HL-60 (cell line): ENCODE measurements at regions not wholly inside any gene's neighbourhood (a gene's known extent, or its start where the extent isn't known, plus 50 kb on each side); places are given as distances from the start of the nearest gene placed in this dataset.

ENCODE experiments used
- POLR2AphosphoS5 ChIP-seq: IDR thresholded peaks from 2 replicates; pipeline ENCODE4 v1.6.1; 2012; ENCODE audit warnings: low read depth
- REST ChIP-seq: IDR thresholded peaks from 2 replicates; pipeline ENCODE4 v1.6.1; 2012; ENCODE audit warnings: low read depth; ENCODE audit not compliant: insufficient replicate concordance
- SPI1 ChIP-seq: IDR thresholded peaks from 2 replicates; pipeline ENCODE4 v1.6.1; 2012; ENCODE audit warnings: low read depth, mild to moderate bottlenecking, borderline replicate concordance
- TF ChIP-seq, protein P1 (sequence below): IDR thresholded peaks from one replicate; pipeline ENCODE4 v1.5.1; 2011; ENCODE audit warnings: low read length, control low read depth, inconsistent platforms; ENCODE audit not compliant: insufficient read depth

DNA sequence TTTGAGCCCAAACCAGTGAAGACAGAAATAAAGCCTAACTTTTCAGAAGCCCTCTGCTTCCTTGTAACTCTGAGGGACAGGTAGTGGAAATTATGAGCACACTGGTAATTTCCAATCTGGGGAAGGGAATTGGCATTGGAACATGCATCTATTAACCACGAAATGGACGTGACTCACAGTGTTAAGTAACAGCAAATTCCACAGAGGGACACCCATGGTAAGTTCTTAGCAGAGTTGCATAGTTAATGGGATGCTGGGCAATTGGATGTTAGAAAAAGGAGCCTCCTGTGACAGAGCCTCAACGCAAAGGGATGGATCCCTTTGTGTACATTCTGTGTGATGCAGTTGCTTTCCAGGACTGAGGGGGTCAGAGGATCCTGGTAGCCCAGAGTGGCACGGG lies 168.6 kb downstream of the SEMA6D start:
- TF ChIP-seq POLR2AphosphoS5 (no peak), SPI1 (no peak), REST (no peak)
- TF ChIP-seq, protein P1, sequence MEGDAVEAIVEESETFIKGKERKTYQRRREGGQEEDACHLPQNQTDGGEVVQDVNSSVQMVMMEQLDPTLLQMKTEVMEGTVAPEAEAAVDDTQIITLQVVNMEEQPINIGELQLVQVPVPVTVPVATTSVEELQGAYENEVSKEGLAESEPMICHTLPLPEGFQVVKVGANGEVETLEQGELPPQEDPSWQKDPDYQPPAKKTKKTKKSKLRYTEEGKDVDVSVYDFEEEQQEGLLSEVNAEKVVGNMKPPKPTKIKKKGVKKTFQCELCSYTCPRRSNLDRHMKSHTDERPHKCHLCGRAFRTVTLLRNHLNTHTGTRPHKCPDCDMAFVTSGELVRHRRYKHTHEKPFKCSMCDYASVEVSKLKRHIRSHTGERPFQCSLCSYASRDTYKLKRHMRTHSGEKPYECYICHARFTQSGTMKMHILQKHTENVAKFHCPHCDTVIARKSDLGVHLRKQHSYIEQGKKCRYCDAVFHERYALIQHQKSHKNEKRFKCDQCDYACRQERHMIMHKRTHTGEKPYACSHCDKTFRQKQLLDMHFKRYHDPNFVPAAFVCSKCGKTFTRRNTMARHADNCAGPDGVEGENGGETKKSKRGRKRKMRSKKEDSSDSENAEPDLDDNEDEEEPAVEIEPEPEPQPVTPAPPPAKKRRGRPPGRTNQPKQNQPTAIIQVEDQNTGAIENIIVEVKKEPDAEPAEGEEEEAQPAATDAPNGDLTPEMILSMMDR = no peak
